GM21619 (cell line): ENCODE measurements at regions not wholly inside any gene's neighbourhood (a gene's known extent, or its start where the extent isn't known, plus 50 kb on each side); places are given as distances from the start of the nearest gene placed in this dataset.

Experiments used
- ATAC-seq: cut with Tn5 transposase; IDR thresholded peaks from one replicate; pipeline ENCODE4 v1.9.1; 2021; ENCODE audit not compliant: unreplicated experiment

DNA sequence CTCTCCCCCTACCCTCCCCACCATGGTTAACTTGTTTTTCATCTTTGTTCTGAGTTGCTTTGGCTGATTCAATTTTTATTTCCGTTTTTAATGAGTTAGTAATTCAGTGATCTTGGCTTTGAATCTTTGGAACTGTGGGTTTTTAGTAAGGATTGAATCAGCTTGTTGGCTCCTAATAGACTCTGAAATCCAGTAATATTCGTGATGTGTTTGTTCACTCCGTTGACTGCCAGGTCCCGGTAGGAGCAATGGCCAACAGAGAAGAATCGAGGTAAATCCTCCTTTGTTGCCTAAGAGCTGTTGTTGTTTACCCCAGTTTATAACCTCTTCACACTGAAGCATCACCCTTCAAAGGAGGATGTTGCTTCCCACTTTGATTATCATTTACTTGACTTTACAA is 92.7 kb downstream of the PCSK1 start:
- no peak for ATAC-seq

DNA sequence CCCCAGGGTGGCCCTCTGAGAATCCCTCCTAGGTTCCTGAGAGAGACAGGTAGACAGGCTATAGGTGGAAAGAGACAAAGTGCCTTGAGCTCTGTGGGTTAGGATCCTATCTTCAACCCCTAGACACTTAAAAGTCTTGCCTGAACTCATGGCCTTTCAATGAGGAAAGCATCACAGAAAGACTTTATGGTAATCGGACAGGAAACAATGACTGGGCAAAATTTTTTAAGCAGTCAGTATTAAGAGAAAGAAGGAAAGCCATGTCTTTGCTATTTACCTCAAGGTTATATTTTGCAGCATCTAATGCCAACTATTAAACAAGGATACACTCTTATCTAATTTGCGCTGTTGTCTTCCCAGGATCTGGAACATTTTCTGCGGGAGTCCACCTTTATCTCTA is 93.2 kb downstream of the PCSK1 start:
- no peak for ATAC-seq

GRCh38 chr5:96338624-96339415 is 94.2 kb downstream of the PCSK1 start:
- ATAC-seq: no peak

DNA sequence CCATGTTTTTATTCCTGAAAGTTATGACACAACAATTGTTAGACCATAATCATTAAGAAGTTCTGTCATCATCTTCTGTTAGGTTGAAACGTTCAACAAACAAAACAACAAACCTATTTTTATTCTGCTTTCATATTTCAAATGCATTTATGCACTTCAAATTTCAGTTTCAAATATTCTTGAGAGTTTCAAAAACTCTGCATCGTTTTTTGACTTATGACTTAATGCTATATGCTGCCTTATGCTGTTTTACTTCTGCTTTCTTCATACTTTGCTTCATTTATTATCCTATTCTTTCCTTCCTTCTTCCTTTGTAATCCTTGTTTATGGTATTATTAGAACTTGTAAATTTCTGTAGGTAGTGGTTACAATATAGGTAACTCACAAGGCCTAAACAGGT is 95.0 kb downstream of the PCSK1 start:
- peak; percentile 67 for ATAC-seq

DNA sequence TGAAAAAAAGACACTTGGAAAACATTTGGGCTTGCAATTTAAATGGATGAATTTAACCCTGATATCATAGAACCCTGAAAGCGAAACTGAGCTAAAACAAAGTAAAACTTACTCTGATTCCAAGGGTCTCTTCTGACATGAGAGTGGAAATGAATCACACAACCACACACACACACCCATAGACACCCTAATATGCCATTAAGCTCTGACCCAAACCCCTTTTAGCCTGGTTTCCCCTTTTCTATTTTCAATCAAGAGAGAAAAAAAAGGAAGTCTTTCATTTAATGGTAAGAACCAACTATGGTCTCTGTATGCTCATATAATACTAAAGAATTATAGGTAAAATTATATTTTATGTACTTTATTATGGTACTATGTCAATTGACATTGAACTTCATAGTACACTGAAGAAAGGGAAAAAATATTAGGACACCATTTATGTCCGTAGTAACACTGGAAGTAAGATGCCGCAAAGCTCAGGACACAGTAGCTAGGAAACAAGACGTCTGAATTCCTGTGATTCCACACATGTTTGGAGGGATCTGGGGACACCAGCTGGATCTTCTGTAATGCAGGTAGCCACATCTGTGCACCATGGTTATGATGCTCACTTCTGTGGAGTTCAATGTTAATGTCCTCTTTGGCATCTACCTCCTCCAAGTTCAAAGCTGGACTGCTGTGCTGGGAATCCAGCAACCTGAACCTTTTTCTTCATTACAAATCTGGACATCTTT is 95.8 kb downstream of the PCSK1 start:
- no peak for ATAC-seq

GRCh38 chr5:96336351-96336985 is 96.6 kb downstream of the PCSK1 start:
- ATAC-seq: peak; percentile 53

DNA sequence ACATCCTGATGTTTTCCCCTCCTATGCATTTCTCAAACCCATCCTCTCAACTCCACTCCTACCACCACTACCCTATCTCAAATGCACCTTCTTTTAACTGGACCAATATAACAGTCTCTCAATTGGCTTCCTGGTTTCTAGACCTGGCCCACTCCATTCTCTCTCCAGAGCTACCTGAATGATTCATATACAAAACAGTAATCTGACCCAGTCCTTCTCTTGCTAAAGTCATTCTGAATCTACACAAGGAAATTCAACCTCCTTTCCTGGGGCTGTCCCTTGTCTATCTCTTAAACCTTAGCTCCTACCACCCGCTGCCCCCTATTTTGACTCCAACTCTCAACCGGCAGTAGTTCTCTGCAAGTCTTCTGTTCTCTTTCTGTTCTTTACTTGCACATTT is 97.2 kb downstream of the PCSK1 start:
- ATAC-seq: no peak

DNA sequence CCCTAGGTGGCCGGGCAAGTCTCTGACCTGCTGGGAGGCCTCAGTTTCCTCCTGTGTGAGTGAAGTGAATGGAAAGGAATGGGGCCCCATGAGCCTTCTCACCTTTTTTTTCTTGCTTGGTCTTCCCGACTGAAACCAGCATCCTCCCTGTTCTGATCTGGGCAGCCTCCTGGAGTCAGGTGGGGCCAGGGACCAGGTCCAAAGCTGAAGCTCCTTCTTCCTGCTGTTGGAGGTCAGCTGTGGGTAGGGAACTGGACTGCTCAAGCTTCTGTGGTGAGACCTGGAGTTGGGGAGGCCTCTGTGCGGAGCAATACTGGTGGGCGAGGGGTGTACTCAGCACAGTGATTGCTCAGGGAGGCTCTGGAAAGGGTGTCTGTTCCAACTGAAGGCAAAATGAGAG is 99.7 kb downstream of the PCSK1 start:
- no peak for ATAC-seq

- ATAC-seq: no peak
Observed at GRCh38 chr5:96332535-96333366, 100.3 kb downstream of the PCSK1 start.

DNA sequence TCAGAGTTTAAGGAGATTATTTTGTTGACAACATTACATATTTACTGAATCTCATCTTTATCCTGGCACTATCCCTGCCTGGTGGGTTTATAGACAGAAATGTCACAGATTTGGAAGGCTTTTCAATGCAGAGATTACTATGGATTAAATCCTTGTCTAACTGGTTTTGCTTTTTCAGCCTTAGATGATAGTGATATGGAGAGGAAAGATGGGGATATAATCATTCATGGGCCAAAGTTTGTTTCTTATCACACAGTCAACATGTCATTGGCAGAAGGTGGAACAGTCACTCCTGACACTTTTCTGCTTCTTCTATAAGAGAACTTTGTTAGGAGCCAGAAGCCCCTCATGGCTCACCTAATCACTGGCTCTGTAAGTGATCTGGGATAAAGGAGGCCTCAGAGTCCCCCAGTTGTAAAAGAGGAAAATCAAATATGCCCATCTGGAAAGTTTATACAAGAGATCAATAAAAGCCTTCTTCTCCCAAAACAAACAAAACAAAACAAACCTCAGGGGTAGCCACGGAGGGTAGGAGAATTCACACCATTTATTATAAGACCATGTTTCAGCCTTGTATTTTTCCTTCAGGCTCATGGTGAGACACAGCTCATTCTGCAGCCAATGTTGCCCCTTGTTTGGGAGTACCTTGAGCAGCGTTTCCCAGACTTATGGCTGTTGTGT is 101.2 kb downstream of the PCSK1 start:
- ATAC-seq: no peak

DNA sequence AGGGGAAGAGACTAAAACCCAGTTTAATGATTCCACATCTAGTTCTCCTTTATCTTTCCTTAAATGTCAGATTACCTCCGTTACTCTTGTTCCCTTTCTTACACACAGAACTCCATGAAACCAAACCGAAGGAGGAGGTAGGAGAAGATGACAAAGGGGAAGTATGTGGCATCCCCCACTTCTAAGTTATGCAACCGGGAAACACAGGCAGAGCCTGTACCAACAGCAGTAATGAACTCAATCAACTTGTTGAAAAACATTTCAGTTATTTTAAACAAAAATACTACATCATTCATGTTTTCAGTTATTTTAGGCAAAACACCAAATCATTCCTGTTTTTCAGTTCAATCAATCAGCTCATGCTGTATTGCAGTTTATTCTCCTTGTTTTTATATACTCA is 101.8 kb downstream of the PCSK1 start:
- ATAC-seq: no peak

- ATAC-seq: no peak
Observed at GRCh38 chr5:96330530-96331140, 102.4 kb downstream of the PCSK1 start.

DNA sequence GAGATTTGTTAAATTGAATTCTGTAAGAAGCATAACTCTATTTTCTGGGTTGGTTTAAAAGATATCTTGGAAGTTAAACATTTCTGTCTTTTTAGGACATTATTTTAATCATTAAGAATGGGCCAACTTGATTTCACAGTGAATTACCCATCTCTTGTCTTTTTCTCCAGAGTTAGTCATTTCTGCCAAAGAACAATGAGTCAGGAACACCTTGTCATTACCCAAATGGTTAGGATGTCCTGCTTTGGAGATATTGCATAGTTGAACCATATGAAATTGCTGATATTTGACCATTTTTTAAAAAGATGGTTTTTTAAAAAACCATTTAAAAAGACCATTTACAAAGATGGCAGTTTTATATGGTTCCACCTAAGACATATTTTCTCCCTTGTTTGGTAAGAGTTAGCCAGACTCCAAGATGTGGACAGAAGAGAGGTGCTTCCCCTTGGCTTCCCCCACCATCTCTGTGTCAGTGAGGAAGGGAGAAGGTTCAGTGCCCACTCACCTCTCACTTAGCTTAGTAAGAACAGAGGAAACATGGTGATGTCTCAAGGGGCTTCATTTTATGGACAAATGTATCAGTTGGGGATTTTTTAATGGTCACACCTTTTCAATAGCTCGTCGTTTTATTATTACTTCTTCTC is 103.0 kb downstream of the PCSK1 start:
- ATAC-seq: no peak

GRCh38 chr5:96329289-96329688 is 103.8 kb downstream of the PCSK1 start:
- ATAC-seq: no peak

- ATAC-seq: no peak
Observed at GRCh38 chr5:96327722-96328121, 105.3 kb downstream of the PCSK1 start.

GRCh38 chr5:96326902-96327301 is 106.1 kb downstream of the PCSK1 start:
- ATAC-seq: peak; percentile 78

DNA sequence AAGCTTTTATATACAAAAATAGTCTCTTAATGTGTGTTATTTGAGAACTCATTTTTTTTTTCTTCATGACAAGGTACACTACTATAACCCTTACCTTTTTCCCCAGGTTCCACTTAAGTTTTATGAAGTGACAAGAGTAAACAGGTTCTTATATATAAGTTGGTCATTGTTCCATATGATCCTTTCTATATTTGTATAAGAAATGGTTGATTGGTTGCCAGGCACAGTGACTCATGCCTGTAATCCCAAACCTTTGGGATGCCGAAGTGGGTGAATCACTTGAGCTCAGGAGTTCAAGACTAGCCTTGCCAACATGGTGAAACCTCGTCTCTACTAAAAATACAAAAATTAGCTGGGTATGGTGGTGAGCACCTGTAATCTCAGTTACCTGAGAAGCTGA is 108.3 kb downstream of the PCSK1 start:
- ATAC-seq: no peak

- no peak for ATAC-seq
Observed at GRCh38 chr5:96322865-96323264, 110.2 kb downstream of the PCSK1 start.

DNA sequence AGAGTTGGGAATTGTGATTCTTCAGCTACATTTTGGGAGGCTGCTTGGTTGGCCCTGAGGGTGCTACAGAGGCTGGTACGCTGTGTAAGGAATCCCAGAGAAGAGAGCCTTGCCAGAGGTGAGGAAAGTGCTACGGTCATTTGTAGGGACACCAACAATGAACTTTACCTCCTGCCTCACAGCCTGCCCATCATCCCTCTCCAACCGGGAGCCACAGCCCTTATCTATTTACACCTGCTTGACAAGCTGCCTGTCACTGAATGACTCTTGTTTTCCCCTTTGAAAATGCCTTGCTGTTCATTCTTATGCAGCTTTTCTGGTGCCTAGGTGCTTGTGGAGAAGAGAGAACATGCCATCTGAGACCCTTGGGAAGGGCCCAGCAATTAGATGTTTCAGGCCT is 110.8 kb downstream of the PCSK1 start:
- ATAC-seq: no peak

GRCh38 chr5:96321345-96321744 is 111.7 kb downstream of the PCSK1 start:
- ATAC-seq: no peak
